ENCODE measurements at regions not wholly inside any gene's neighbourhood (a gene's known extent, or its start where the extent isn't known, plus 50 kb on each side); places are given as distances from the start of the nearest gene placed in this dataset.

GRCh38 chr15:69781411-69782125 lies 316.1 kb downstream of the TLE3 start:
- intact Hi-C loops (cut with micrococcal nuclease; ENCODE audit: unreplicated experiment): no loop called here
- Histone ChIP-seq H3K9me3 (ENCODE audit: low read length) (peaks cover 10% of the 10 kb centered on the region), H3K79me2 (ENCODE audit: insufficient read depth, low read depth, low read length) (no peaks in the 10 kb centered on the region), H3K27ac (ENCODE audit: low read depth, low read length, poor library complexity, severe bottlenecking) (no peak overlapping the region), H3K9me2 (ENCODE audit: insufficient read depth, low read length) (no peaks in the 10 kb centered on the region), H3K4me2 (ENCODE audit: low read length) (no peak overlapping the region; the same call in 1 of the 2 replicates), H3K36me3 (ENCODE audit: insufficient read depth, low read length) (no peaks in the 10 kb centered on the region), H3K4me1 (ENCODE audit: insufficient read depth, low read length, poor library complexity, severe bottlenecking) (peaks cover 32% of the 10 kb centered on the region), H3K4me3 (ENCODE audit: low read depth, low read length, poor library complexity, severe bottlenecking) (no peak overlapping the region), H4K20me1 (ENCODE audit: insufficient read depth, low read length) (no peaks in the 10 kb centered on the region), H2AFZ (ENCODE audit: low read length) (no peak overlapping the region)
- TF ChIP-seq EZH2phosphoT487 (IDR thresholded peaks at IDR 0.05; ENCODE audit: borderline replicate concordance, low read depth, low read length) (no peak), CTCF (conservative IDR thresholded peaks at IDR 0.05; ENCODE audit: low read length) (no peak)
- no TSS peak for BruUV-seq (replicated peaks)
- POLR2A ChIA-PET: interaction anchor here (1.0 kb wide), 1 partner anchor 40 kb away, joined by 3 read pairs; no protein-coding TSS in a partner anchor
- no peak for DNase-seq (ENCODE audit: low spot score)
- CTCF ChIA-PET (ENCODE audit: unreplicated experiment): no interaction called here

- H3K36me3 ChIP-seq (ENCODE audit: insufficient read depth, low read length): no peaks in the 10 kb centered on the region
- intact Hi-C loops (cut with micrococcal nuclease; ENCODE audit: unreplicated experiment): no loop called here
- H3K4me1 ChIP-seq (ENCODE audit: insufficient read depth, low read length, poor library complexity, severe bottlenecking): peaks cover 32% of the 10 kb centered on the region
- H2AFZ ChIP-seq (ENCODE audit: low read length): no peak overlapping the region
- no peaks in the 10 kb centered on the region for H3K9me2 ChIP-seq (ENCODE audit: insufficient read depth, low read length)
- no peaks in the 10 kb centered on the region for H4K20me1 ChIP-seq (ENCODE audit: insufficient read depth, low read length)
- H3K9me3 ChIP-seq (ENCODE audit: low read length): peaks cover 6% of the 10 kb centered on the region
- POLR2A ChIA-PET: no interaction called here
- CTCF ChIA-PET (ENCODE audit: unreplicated experiment): no interaction called here
- peak overlapping the region; percentile 69 for H3K4me2 ChIP-seq (ENCODE audit: low read length)
- H3K27ac ChIP-seq (ENCODE audit: low read depth, low read length, poor library complexity, severe bottlenecking): peak overlapping the region; percentile 54
- no peaks in the 10 kb centered on the region for H3K79me2 ChIP-seq (ENCODE audit: insufficient read depth, low read depth, low read length)
- BruUV-seq (replicated peaks): no TSS peak
- TF ChIP-seq CTCF (conservative IDR thresholded peaks at IDR 0.05; ENCODE audit: low read length) (no peak), EZH2phosphoT487 (IDR thresholded peaks at IDR 0.05; ENCODE audit: borderline replicate concordance, low read depth, low read length) (no peak)
- DNase-seq (ENCODE audit: low spot score): no peak
- H3K4me3 ChIP-seq (ENCODE audit: low read depth, low read length, poor library complexity, severe bottlenecking): no peak overlapping the region
Measured at GRCh38 chr15:69782139-69782658, 315.5 kb downstream of the TLE3 start.

- peak; percentile 81 for DNase-seq (ENCODE audit: low spot score)
- no TSS peak for BruUV-seq (replicated peaks)
Measured at GRCh38 chr15:69782809-69783208, 314.9 kb downstream of the TLE3 start.

More at GRCh38 chr15:69782809-69783208, 314.9 kb downstream of the TLE3 start:
- Histone ChIP-seq H3K36me3 (ENCODE audit: insufficient read depth, low read length) (no peaks in the 10 kb centered on the region), H3K4me1 (ENCODE audit: insufficient read depth, low read length, poor library complexity, severe bottlenecking) (peaks cover 32% of the 10 kb centered on the region), H3K79me2 (ENCODE audit: insufficient read depth, low read depth, low read length) (no peaks in the 10 kb centered on the region), H2AFZ (ENCODE audit: low read length) (peak overlapping the region; percentile 69; the same call in 1 of the 2 replicates), H4K20me1 (ENCODE audit: insufficient read depth, low read length) (no peaks in the 10 kb centered on the region), H3K27ac (ENCODE audit: low read depth, low read length, poor library complexity, severe bottlenecking) (peak overlapping the region; percentile 54), H3K9me3 (ENCODE audit: low read length) (peaks cover 3% of the 10 kb centered on the region; the same call in 1 of the 2 replicates), H3K4me3 (ENCODE audit: low read depth, low read length, poor library complexity, severe bottlenecking) (peak overlapping the region; percentile 50), H3K4me2 (ENCODE audit: low read length) (peak overlapping the region; percentile 69), H3K9me2 (ENCODE audit: insufficient read depth, low read length) (no peaks in the 10 kb centered on the region)
- intact Hi-C loops (cut with micrococcal nuclease; ENCODE audit: unreplicated experiment): no loop called here
- CTCF ChIA-PET (ENCODE audit: unreplicated experiment): no interaction called here
- TF ChIP-seq EZH2phosphoT487 (IDR thresholded peaks at IDR 0.05; ENCODE audit: borderline replicate concordance, low read depth, low read length): no peak
- no peak for TF ChIP-seq CTCF (conservative IDR thresholded peaks at IDR 0.05; ENCODE audit: low read length)
- POLR2A ChIA-PET: no interaction called here
